ENCODE measurements at regions not wholly inside any gene's neighbourhood (a gene's known extent, or its start where the extent isn't known, plus 50 kb on each side); places are given as distances from the start of the nearest gene placed in this dataset.
A peak's percentile ranks its signal among the peaks of the same experiment; 100 is the strongest.

DNA sequence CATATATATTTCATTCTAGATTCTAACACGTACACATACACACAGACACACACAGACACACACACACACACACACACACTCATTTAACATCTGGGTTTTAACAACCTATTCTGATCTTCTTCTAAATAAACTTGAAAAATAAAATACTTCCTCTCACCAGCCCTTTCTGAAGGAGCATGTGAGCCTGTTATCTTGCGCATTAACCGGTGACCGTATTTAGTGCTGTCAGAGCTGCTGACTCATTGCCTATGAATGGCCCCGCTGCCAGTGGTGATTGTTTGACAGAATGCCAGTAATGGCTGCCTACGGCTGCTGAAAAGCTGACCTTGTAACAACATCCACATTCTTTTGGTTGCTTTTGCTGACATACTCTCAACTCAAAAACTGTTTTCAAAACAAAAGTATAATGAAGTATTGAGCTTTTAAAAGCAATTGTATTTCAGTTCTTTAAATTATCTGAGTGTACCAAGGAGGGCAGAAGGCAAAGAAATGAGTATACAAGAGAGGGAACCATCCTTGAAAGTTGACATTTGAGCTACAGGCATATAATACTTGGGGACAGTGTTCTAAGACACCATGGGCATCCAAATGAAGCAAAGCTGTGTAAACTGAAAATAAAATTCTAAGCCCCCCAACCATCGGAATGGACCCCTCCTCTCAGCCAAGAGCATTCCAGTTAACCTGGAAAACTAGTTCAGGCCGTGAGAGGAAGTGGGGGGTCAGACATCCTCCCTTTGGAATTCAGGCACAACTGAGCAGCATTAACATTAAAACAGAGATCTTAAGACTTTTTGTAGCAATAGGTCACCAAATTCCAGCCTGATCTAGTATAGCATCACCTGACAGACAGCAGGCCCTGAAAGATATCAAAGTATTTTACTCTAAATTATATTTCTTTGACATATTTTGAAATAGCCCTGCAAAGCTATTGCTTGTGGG, 50.2 kb upstream of the DTNA start (continued):
- no peak for TF ChIP-seq KLF6 (CRISPR knock-in tag; IDR thresholded peaks at IDR 0.05)
- peak; percentile 46; the same call in 1 of the 2 replicates for TF ChIP-seq GATAD2A (CRISPR knock-in tag; IDR thresholded peaks at IDR 0.05)
- TF ChIP-seq, protein P1, sequence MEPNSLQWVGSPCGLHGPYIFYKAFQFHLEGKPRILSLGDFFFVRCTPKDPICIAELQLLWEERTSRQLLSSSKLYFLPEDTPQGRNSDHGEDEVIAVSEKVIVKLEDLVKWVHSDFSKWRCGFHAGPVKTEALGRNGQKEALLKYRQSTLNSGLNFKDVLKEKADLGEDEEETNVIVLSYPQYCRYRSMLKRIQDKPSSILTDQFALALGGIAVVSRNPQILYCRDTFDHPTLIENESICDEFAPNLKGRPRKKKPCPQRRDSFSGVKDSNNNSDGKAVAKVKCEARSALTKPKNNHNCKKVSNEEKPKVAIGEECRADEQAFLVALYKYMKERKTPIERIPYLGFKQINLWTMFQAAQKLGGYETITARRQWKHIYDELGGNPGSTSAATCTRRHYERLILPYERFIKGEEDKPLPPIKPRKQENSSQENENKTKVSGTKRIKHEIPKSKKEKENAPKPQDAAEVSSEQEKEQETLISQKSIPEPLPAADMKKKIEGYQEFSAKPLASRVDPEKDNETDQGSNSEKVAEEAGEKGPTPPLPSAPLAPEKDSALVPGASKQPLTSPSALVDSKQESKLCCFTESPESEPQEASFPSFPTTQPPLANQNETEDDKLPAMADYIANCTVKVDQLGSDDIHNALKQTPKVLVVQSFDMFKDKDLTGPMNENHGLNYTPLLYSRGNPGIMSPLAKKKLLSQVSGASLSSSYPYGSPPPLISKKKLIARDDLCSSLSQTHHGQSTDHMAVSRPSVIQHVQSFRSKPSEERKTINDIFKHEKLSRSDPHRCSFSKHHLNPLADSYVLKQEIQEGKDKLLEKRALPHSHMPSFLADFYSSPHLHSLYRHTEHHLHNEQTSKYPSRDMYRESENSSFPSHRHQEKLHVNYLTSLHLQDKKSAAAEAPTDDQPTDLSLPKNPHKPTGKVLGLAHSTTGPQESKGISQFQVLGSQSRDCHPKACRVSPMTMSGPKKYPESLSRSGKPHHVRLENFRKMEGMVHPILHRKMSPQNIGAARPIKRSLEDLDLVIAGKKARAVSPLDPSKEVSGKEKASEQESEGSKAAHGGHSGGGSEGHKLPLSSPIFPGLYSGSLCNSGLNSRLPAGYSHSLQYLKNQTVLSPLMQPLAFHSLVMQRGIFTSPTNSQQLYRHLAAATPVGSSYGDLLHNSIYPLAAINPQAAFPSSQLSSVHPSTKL (CRISPR knock-in tag; IDR thresholded peaks at IDR 0.05), result 0 out of 2 replicates have a peak, but pooled peaks have one; percentile 33
- no peak for TF ChIP-seq ARID2 (CRISPR knock-in tag; IDR thresholded peaks at IDR 0.05; ENCODE audit: borderline replicate concordance)
- TF ChIP-seq, protein P2, sequence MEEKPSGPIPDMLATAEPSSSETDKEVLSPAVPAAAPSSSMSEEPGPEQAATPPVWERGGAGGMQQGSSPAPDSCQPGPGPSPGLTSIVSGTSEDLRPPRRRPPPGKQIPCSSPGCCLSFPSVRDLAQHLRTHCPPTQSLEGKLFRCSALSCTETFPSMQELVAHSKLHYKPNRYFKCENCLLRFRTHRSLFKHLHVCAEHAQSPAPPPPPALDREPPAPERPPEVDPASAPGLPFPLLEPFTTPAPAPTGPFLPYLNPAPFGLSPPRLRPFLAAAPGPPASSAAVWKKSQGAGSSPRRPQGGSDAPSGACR (CRISPR knock-in tag; IDR thresholded peaks at IDR 0.05), result no peak
- TF ChIP-seq ZNF547 (CRISPR knock-in tag; IDR thresholded peaks at IDR 0.05), result no peak
- TF ChIP-seq SNRNP70 (IDR thresholded peaks at IDR 0.05; ENCODE audit: low read depth, low read length), result no peak
- TF ChIP-seq MAFF (IDR thresholded peaks at IDR 0.05; ENCODE audit: low read depth, low read length), result peak; percentile 76
- no peak for TF ChIP-seq ZNF562 (CRISPR knock-in tag; IDR thresholded peaks at IDR 0.05; ENCODE audit: borderline replicate concordance)
- 0 out of 2 replicates have a peak, but pooled peaks have one; percentile 13 for TF ChIP-seq HOXA3 (CRISPR knock-in tag; IDR thresholded peaks at IDR 0.05)
- TF ChIP-seq CREM (IDR thresholded peaks at IDR 0.05), result no peak
- no peak for TF ChIP-seq CREM (CRISPR knock-in tag; IDR thresholded peaks at IDR 0.05)
- TF ChIP-seq ZNF501 (CRISPR knock-in tag; IDR thresholded peaks at IDR 0.05), result no peak
- TF ChIP-seq, protein P3, sequence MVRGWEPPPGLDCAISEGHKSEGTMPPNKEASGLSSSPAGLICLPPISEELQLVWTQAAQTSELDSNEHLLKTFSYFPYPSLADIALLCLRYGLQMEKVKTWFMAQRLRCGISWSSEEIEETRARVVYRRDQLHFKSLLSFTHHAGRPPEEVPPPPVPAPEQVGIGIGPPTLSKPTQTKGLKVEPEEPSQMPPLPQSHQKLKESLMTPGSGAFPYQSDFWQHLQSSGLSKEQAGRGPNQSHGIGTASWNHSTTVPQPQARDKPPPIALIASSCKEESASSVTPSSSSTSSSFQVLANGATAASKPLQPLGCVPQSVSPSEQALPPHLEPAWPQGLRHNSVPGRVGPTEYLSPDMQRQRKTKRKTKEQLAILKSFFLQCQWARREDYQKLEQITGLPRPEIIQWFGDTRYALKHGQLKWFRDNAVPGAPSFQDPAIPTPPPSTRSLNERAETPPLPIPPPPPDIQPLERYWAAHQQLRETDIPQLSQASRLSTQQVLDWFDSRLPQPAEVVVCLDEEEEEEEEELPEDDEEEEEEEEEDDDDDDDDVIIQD (CRISPR knock-in tag; IDR thresholded peaks at IDR 0.05; ENCODE audit: low read depth), result 0 out of 2 replicates have a peak, but pooled peaks have one; percentile 44
- TF ChIP-seq, protein P4, sequence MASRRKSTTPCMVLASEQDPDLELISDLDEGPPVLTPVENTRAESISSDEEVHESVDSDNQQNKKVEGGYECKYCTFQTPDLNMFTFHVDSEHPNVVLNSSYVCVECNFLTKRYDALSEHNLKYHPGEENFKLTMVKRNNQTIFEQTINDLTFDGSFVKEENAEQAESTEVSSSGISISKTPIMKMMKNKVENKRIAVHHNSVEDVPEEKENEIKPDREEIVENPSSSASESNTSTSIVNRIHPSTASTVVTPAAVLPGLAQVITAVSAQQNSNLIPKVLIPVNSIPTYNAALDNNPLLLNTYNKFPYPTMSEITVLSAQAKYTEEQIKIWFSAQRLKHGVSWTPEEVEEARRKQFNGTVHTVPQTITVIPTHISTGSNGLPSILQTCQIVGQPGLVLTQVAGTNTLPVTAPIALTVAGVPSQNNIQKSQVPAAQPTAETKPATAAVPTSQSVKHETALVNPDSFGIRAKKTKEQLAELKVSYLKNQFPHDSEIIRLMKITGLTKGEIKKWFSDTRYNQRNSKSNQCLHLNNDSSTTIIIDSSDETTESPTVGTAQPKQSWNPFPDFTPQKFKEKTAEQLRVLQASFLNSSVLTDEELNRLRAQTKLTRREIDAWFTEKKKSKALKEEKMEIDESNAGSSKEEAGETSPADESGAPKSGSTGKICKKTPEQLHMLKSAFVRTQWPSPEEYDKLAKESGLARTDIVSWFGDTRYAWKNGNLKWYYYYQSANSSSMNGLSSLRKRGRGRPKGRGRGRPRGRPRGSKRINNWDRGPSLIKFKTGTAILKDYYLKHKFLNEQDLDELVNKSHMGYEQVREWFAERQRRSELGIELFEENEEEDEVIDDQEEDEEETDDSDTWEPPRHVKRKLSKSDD (CRISPR knock-in tag; IDR thresholded peaks at IDR 0.05; ENCODE audit: low read depth), result 0 out of 2 replicates have a peak, but pooled peaks have one; percentile 37
- TF ChIP-seq SP5 (CRISPR knock-in tag; IDR thresholded peaks at IDR 0.05; ENCODE audit: borderline replicate concordance, low read depth), result no peak
- no peak for TF ChIP-seq ZNF251 (CRISPR knock-in tag; IDR thresholded peaks at IDR 0.05)
- TF ChIP-seq ZNF354B (CRISPR knock-in tag; IDR thresholded peaks at IDR 0.05), result no peak
- TF ChIP-seq FOSL1 (CRISPR knock-in tag; IDR thresholded peaks at IDR 0.05; ENCODE audit: borderline replicate concordance), result peak; percentile 50; the same call in 1 of the 2 replicates
- no peak for TF ChIP-seq FOXA1 (IDR thresholded peaks at IDR 0.05)
- no peak for TF ChIP-seq FOXA1 (CRISPR knock-in tag; IDR thresholded peaks at IDR 0.05)
- 0 out of 2 replicates have a peak, but pooled peaks have one; percentile 29 for TF ChIP-seq ZMYM4 (CRISPR knock-in tag; IDR thresholded peaks at IDR 0.05)
